HG02759 (cell line): ENCODE measurements at regions not wholly inside any gene's neighbourhood (a gene's known extent, or its start where the extent isn't known, plus 50 kb on each side); places are given as distances from the start of the nearest gene placed in this dataset.
A peak's percentile ranks its signal among the peaks of the same experiment; 100 is the strongest.
"Not testable (repeated sequence)": the region's sequence is repeated elsewhere in the genome, so short reads cannot be mapped to it uniquely, and the experiment has no call there.

ENCODE experiments used
- ATAC-seq: cut with Tn5 transposase; IDR thresholded peaks from one replicate; pipeline ENCODE4 v1.9.1; 2021; ENCODE audit warnings: mild to moderate bottlenecking, moderate library complexity; ENCODE audit not compliant: unreplicated experiment

- ATAC-seq: no peak
These were observed 90.5 kb upstream of the EGFL6 start for GRCh38 chrX:13478740-13479451.

GRCh38 chrX:13476384-13476783 lies 93.0 kb upstream of the EGFL6 start:
- ATAC-seq: no peak

GRCh38 chrX:13474164-13474516 lies 95.3 kb upstream of the EGFL6 start:
- ATAC-seq: peak; percentile 30

- peak; percentile 81 for ATAC-seq
These were observed 95.8 kb upstream of the EGFL6 start for GRCh38 chrX:13473442-13474163.

GRCh38 chrX:13472975-13473374 lies 96.4 kb upstream of the EGFL6 start:
- no peak for ATAC-seq

GRCh38 chrX:13471269-13471668 lies 98.1 kb upstream of the EGFL6 start:
- no peak for ATAC-seq

- ATAC-seq: no peak
These were observed 98.8 kb upstream of the EGFL6 start for GRCh38 chrX:13470685-13470977.

- no peak for ATAC-seq
These were observed 99.3 kb upstream of the EGFL6 start for GRCh38 chrX:13469963-13470684.

- ATAC-seq: no peak
These were observed 101.3 kb upstream of the EGFL6 start for GRCh38 chrX:13468096-13468495.

- ATAC-seq: no peak
These were observed 102.2 kb upstream of the EGFL6 start for GRCh38 chrX:13467243-13467642.

- no peak for ATAC-seq
These were observed 104.7 kb upstream of the EGFL6 start for GRCh38 chrX:13464599-13465275.

- ATAC-seq: no peak
These were observed 105.8 kb upstream of the EGFL6 start for GRCh38 chrX:13463608-13464007.

- ATAC-seq: no peak
These were observed 117.1 kb upstream of the EGFL6 start for GRCh38 chrX:13452283-13452682.

GRCh38 chrX:13449441-13449840 lies 120.0 kb upstream of the EGFL6 start:
- ATAC-seq: no peak

- ATAC-seq: no peak
These were observed 120.5 kb upstream of the EGFL6 start for GRCh38 chrX:13448941-13449340.

GRCh38 chrX:13441608-13442007 lies 121.8 kb upstream of the ATXN3L start:
- not testable (repeated sequence) for ATAC-seq

- ATAC-seq: no peak
These were observed 120.3 kb upstream of the ATXN3L start for GRCh38 chrX:13440176-13440575.

GRCh38 chrX:13433298-13433605 lies 113.4 kb upstream of the ATXN3L start:
- ATAC-seq: no peak

- ATAC-seq: no peak
These were observed 112.8 kb upstream of the ATXN3L start for GRCh38 chrX:13432414-13433297.

- ATAC-seq: no peak
These were observed 110.4 kb upstream of the ATXN3L start for GRCh38 chrX:13430136-13430827.
